HepG2 (cell line): ENCODE measurements at regions not wholly inside any gene's neighbourhood (a gene's known extent, or its start where the extent isn't known, plus 50 kb on each side); places are given as distances from the start of the nearest gene placed in this dataset.

Experiments
- ATAC-seq: fragments of 200-7000 bp; cut with Tn5 transposase; 3 replicates; pipeline ENCODE4 v1.9.1; 2020; ENCODE audit warnings: mild to moderate bottlenecking, moderate library complexity
- BruUV-seq: library from RNA; stranded (reverse); fragments of 400-500 nt; replicated peaks from 2 replicates; lab custom pipeline; 2021; lab: Mats Ljungman, UMichigan
- CTCF ChIA-PET: fragments of 300-600 bp; formaldehyde crosslinking; extraction: SDS; loops from one replicate; lab custom pipeline; 2021; ENCODE audit warnings: low total read pairs, inconsistent platforms, low intra/inter-chr PET ratio; lab: Yijun Ruan, JAX
- POLR2A ChIA-PET: fragments of 350-600 bp; sonication (Branson Sonifier 250); formaldehyde crosslinking; loops from one replicate; lab custom pipeline; 2020; ENCODE audit warnings: antibody characterized with exemption, inconsistent platforms; lab: Yijun Ruan, JAX
- DNase-seq: peaks from one replicate; pipeline ENCODE4 v3.0.0-alpha.2; 2015; ENCODE audit warnings: low spot score
- FAIRE-seq: peaks from 3 replicates; lab custom pipeline; 2011; peaks lifted over from hg19 to GRCh38; lab: Jason Lieb, UNC
- H2AFZ ChIP-seq: one replicate; pipeline ENCODE4 v1.6.1; 2011; ENCODE audit warnings: low read length, inconsistent platforms
- H3K27ac ChIP-seq: fragments of 300-600 bp; 3 replicates; pipeline ENCODE4 v1.8.0; 2011; ENCODE audit warnings: mixed run types, mild to moderate bottlenecking, mixed read lengths, low read length, inconsistent platforms; ENCODE audit not compliant: insufficient read depth; ENCODE audit errors: extremely low read length
- H3K27me3 ChIP-seq, 2 experiments: fragments of 200-600 bp in 1 of 2; 2 replicates in 1 of 2; 3 replicates in 1 of 2; pipeline versions ENCODE4 v1.6.0 to v1.8.0; 2011; ENCODE audit warnings: low read length in 2 of 2, mild to moderate bottlenecking in 2 of 2, moderate library complexity in 2 of 2, inconsistent platforms in 1 of 2; ENCODE audit not compliant: insufficient read depth in 2 of 2, control insufficient read depth in 1 of 2
- H3K36me3 ChIP-seq, 2 experiments: fragments of 200-600 bp in 1 of 2; replicated peaks in 1 of 2; 2 replicates in 1 of 2; 3 replicates in 1 of 2; pipeline versions ENCODE4 v1.5.1 to v1.8.0; 2011; ENCODE audit warnings: low read length in 2 of 2, inconsistent platforms in 1 of 2; ENCODE audit not compliant: insufficient read depth in 2 of 2, control insufficient read depth in 1 of 2
- H3K4me1 ChIP-seq: 2 replicates; pipeline ENCODE4 v1.5.1; 2012; ENCODE audit warnings: low read length, inconsistent platforms; ENCODE audit not compliant: insufficient read depth
- H3K4me2 ChIP-seq: 2 replicates; pipeline ENCODE4 v1.6.0; 2011; ENCODE audit warnings: low read depth, low read length, inconsistent platforms
- H3K4me3 ChIP-seq, 3 experiments: fragments of 200-600 bp in 1 of 3; sonication (generic), shearing (Covaris generic) in 1 of 3; replicated peaks in 1 of 3; 2 replicates each; pipeline ENCODE4 v1.5.1; 2011 to 2016; ENCODE audit warnings: low read length in 3 of 3, inconsistent platforms in 2 of 3, low read depth in 2 of 3, mild to moderate bottlenecking in 2 of 3, control low read depth in 1 of 3, mixed read lengths in 1 of 3; ENCODE audit not compliant: insufficient read depth in 1 of 3
- H3K79me2 ChIP-seq: one replicate; pipeline ENCODE4 v1.6.1; 2011; ENCODE audit warnings: low read length, inconsistent platforms; ENCODE audit not compliant: insufficient read depth
- H3K9ac ChIP-seq: 2 replicates; pipeline ENCODE4 v1.6.0; 2011; ENCODE audit warnings: mild to moderate bottlenecking, low read depth, low read length, inconsistent platforms; ENCODE audit not compliant: insufficient read depth
- H3K9me3 ChIP-seq: 2 replicates; pipeline ENCODE4 v1.5.1; 2012; ENCODE audit warnings: mild to moderate bottlenecking, low read length
- H4K20me1 ChIP-seq: 2 replicates; pipeline ENCODE4 v1.6.0; 2011; ENCODE audit warnings: inconsistent platforms, mild to moderate bottlenecking, low read length, moderate library complexity; ENCODE audit not compliant: insufficient read depth
- RNF219 ChIP-seq: sonication (generic); formaldehyde crosslinking; IDR thresholded peaks from 2 replicates; pipeline ENCODE4 v1.5.0; 2020; ENCODE audit warnings: mild to moderate bottlenecking, missing genetic modification reagents
- SRY ChIP-seq: sonication (generic); formaldehyde crosslinking; IDR thresholded peaks from 2 replicates; pipeline ENCODE4 v1.8.0; 2022; ENCODE audit warnings: mild to moderate bottlenecking, missing genetic modification reagents
- TAF15 ChIP-seq: fragments of 200-400 bp; formaldehyde crosslinking; IDR thresholded peaks from one replicate; pipeline ENCODE4 v1.6.1; 2018; ENCODE audit warnings: mild to moderate bottlenecking, low read depth, low read length; ENCODE audit not compliant: poor library complexity, severe bottlenecking
- ZBTB39 ChIP-seq: sonication (generic); formaldehyde crosslinking; IDR thresholded peaks from 2 replicates; pipeline ENCODE4 v1.5.0; 2020; ENCODE audit warnings: missing genetic modification reagents
- ZBTB4 ChIP-seq: sonication (generic); formaldehyde crosslinking; IDR thresholded peaks from 2 replicates; pipeline ENCODE4 v1.4.0; 2020; ENCODE audit warnings: missing genetic modification reagents, mild to moderate bottlenecking, borderline replicate concordance
- ZGPAT ChIP-seq: IDR thresholded peaks from 2 replicates; pipeline ENCODE4 v1.6.1; 2016; ENCODE audit warnings: mild to moderate bottlenecking
- ZNF34 ChIP-seq: sonication (generic); formaldehyde crosslinking; IDR thresholded peaks from 2 replicates; pipeline ENCODE4 v1.4.0; 2020; ENCODE audit warnings: mild to moderate bottlenecking, missing genetic modification reagents, borderline replicate concordance
- ZNF788 ChIP-seq: sonication (generic); formaldehyde crosslinking; IDR thresholded peaks from 2 replicates; pipeline ENCODE4 v1.5.0; 2020; ENCODE audit warnings: mild to moderate bottlenecking, missing genetic modification reagents, borderline replicate concordance
- ZNF816 ChIP-seq: sonication (generic); formaldehyde crosslinking; IDR thresholded peaks from 2 replicates; pipeline ENCODE4 v1.8.0; 2022; ENCODE audit warnings: missing genetic modification reagents, mild to moderate bottlenecking, borderline replicate concordance
- WGBS: methylation state at CpG from one replicate; pipeline ENCODE4 v1.1.6; 2017; ENCODE audit warnings: low lambda C conversion rate; 5-methylcytosine and 5-hydroxymethylcytosine counted together
- in situ Hi-C: cut with HindIII; loops from 2 replicates; pipeline ENCODE4 v1.10.0; 2017; ENCODE audit warnings: low pct_unique_long_range_greater_than_20kb; ENCODE audit not compliant: extremely low pct_ligation_motif_present
- intact Hi-C: fragments of 100-400 bp; cut with micrococcal nuclease; formaldehyde crosslinking; loops from one replicate; pipeline ENCODE4 v1.10.0; 2022; ENCODE audit not compliant: unreplicated experiment

- no peaks in the 10 kb centered on the region for H3K36me3 ChIP-seq
- H3K27ac ChIP-seq = no peak overlapping the region
- ATAC-seq = no peak
- no peak overlapping the region for H3K4me2 ChIP-seq
- H3K79me2 ChIP-seq = no peaks in the 10 kb centered on the region
- intact Hi-C loops = no loop called here
- H2AFZ ChIP-seq = no peak overlapping the region
- no peak overlapping the region for H3K9ac ChIP-seq
- CTCF ChIA-PET = no interaction called here
- BruUV-seq = no TSS peak
- no peak overlapping the region for H3K4me3 ChIP-seq
- TF ChIP-seq SRY (CRISPR knock-in tag) (no peak), TAF15 (no peak), ZNF788 (CRISPR knock-in tag) (no peak), ZBTB39 (CRISPR knock-in tag) (no peak), ZNF34 (no peak)
- FAIRE-seq = no peak
- whole genome bisulfite sequencing = 28% methylated on average over 5 of the region's 5 CpGs
- in situ Hi-C loops = no loop called here
- peaks cover 28% of the 10 kb centered on the region for H3K4me1 ChIP-seq
- H3K9me3 ChIP-seq = no peaks in the 10 kb centered on the region
- peaks cover 0 to 14% of the 10 kb centered on the region in 2 experiments; a peak in 1 of 5 replicates for H3K27me3 ChIP-seq
- no peak for DNase-seq
- H4K20me1 ChIP-seq = no peaks in the 10 kb centered on the region
- POLR2A ChIA-PET = no interaction called here
Observed at GRCh38 chr11:130638033-130638432, 189.6 kb downstream of the ADAMTS15 start.

GRCh38 chr11:130638624-130639023 is 190.2 kb downstream of the ADAMTS15 start:
- ATAC-seq (no peak), DNase-seq (no peak), FAIRE-seq (no peak)
- no peak overlapping the region for H3K4me3 ChIP-seq
- H3K4me1 ChIP-seq = peaks cover 28% of the 10 kb centered on the region
- no peaks in the 10 kb centered on the region for H3K79me2 ChIP-seq
- in situ Hi-C loops = no loop called here
- no TSS peak for BruUV-seq
- no peak overlapping the region for H2AFZ ChIP-seq
- H3K9me3 ChIP-seq = no peaks in the 10 kb centered on the region
- H3K9ac ChIP-seq = no peak overlapping the region
- no peak overlapping the region for H3K27ac ChIP-seq
- no peak overlapping the region for H3K4me2 ChIP-seq
- 9% methylated on average over 3 of the region's 3 CpGs for WGBS
- no peaks in the 10 kb centered on the region for H4K20me1 ChIP-seq
- ChIA-PET CTCF (no interaction called here), POLR2A (no interaction called here)
- intact Hi-C loops = no loop called here
- H3K27me3 ChIP-seq = peaks cover 0 to 14% of the 10 kb centered on the region in 2 experiments; a peak in 1 of 5 replicates
- H3K36me3 ChIP-seq = no peaks in the 10 kb centered on the region
- TF ChIP-seq RNF219 (no peak), ZGPAT (CRISPR knock-in tag) (no peak), ZBTB4 (CRISPR knock-in tag) (no peak), ZNF816 (no peak)
